Gastroesophageal sphincter (tissue), 3 donors: ENCODE measurements at regions not wholly inside any gene's neighbourhood (a gene's known extent, or its start where the extent isn't known, plus 50 kb on each side); places are given as distances from the start of the nearest gene placed in this dataset.

Experiments
- CTCF ChIP-seq, 4 experiments: fragments of 200-600 bp in 2 of 4; fragments of 450-650 bp in 2 of 4; sonication (generic) in 1 of 4; IDR thresholded peaks; one replicate each; pipeline ENCODE4 v1.5.1; 2017 to 2019; ENCODE audit warnings: antibody characterized with exemption in 4 of 4, mild to moderate bottlenecking in 2 of 4, moderate library complexity in 2 of 4
- POLR2A ChIP-seq, 2 donors: fragments of 450-650 bp; IDR thresholded peaks; one replicate each; pipeline ENCODE4 v1.6.1; 2017; ENCODE audit warnings: antibody characterized with exemption in 2 of 2, mild to moderate bottlenecking in 2 of 2, moderate library complexity in 1 of 2

GRCh38 chr18:41674506-41674905 is 280.5 kb upstream of the PIK3C3 start:
- TF ChIP-seq CTCF (IDR thresholded peaks at IDR 0.05) (no peak), POLR2A (IDR thresholded peaks at IDR 0.05) (no peak)
